Astrocyte (in vitro differentiated cells and primary cell): ENCODE measurements at regions not wholly inside any gene's neighbourhood (a gene's known extent, or its start where the extent isn't known, plus 50 kb on each side); places are given as distances from the start of the nearest gene placed in this dataset.

Experiments used
- CTCF ChIP-seq: IDR thresholded peaks from 2 replicates; pipeline ENCODE4 v1.5.1; 2011; ENCODE audit warnings: low read depth, mild to moderate bottlenecking, inconsistent platforms, low read length, moderate library complexity; ENCODE audit not compliant: insufficient read depth
- EZH2 ChIP-seq: IDR thresholded peaks from 2 replicates; pipeline ENCODE4 v1.6.1; 2012; ENCODE audit warnings: mild to moderate bottlenecking, low read length, inconsistent platforms; ENCODE audit not compliant: insufficient read depth

- TF ChIP-seq CTCF (no peak), EZH2 (no peak)
These were observed 143.6 kb downstream of the SPP2 start for GRCh38 chr2:234193977-234194563.
